K562 (cell line): ENCODE measurements at regions not wholly inside any gene's neighbourhood (a gene's known extent, or its start where the extent isn't known, plus 50 kb on each side); places are given as distances from the start of the nearest gene placed in this dataset.

Experiments used
- ATAC-seq: fragments of 200-7000 bp; cut with Tn5 transposase; 3 replicates; pipeline ENCODE4 v1.9.1; 2020; ENCODE audit warnings: moderate library complexity
- BruUV-seq: library from RNA; stranded (reverse); fragments of 400-500 nt; replicated peaks from 2 replicates; lab custom pipeline; 2021; lab: Mats Ljungman, UMichigan
- CTCF ChIA-PET: fragments of 300-600 bp; formaldehyde crosslinking; extraction: SDS; loops from one replicate; lab custom pipeline; 2021; ENCODE audit warnings: low intra/inter-chr PET ratio; lab: Yijun Ruan, JAX
- POLR2A ChIA-PET: fragments of 300-600, 350-650 bp; sonication (Branson Sonifier 250); formaldehyde crosslinking; extraction: SDS; loops from one replicate; lab custom pipeline; 2021; ENCODE audit warnings: antibody characterized with exemption, inconsistent platforms; lab: Yijun Ruan, JAX
- DNase-seq, 4 experiments: peaks; one replicate each; pipeline versions ENCODE4 v3.0.0 to v3.0.0-alpha.2; 2011 to 2018; ENCODE audit warnings: low spot score in 3 of 4, mixed read lengths in 3 of 4; ENCODE audit errors: extremely low read depth in 1 of 4
- FAIRE-seq: peaks from 2 replicates; lab custom pipeline; 2011; peaks lifted over from hg19 to GRCh38; lab: Jason Lieb, UNC
- H2AFZ ChIP-seq: 2 replicates; pipeline ENCODE4 v1.6.0; 2011; ENCODE audit warnings: low read depth, low read length, control low read depth, inconsistent platforms
- H3K27ac ChIP-seq: fragments of 200-600 bp; 3 replicates; pipeline ENCODE4 v1.8.0; 2011; ENCODE audit warnings: low read depth, mild to moderate bottlenecking, control low read depth, inconsistent platforms, low read length, moderate library complexity, mixed read lengths; ENCODE audit errors: extremely low read depth
- H3K27me3 ChIP-seq, 2 experiments: fragments of 300-600 bp in 1 of 2; 2 replicates in 1 of 2; 3 replicates in 1 of 2; pipeline versions ENCODE4 v1.6.0 to v1.8.0; 2011; ENCODE audit warnings: inconsistent platforms in 2 of 2, low read length in 2 of 2, mild to moderate bottlenecking in 1 of 2, mixed read lengths in 1 of 2, moderate library complexity in 1 of 2; ENCODE audit not compliant: control insufficient read depth in 2 of 2, insufficient read depth in 2 of 2
- H3K36me3 ChIP-seq: fragments of 300-600 bp; 3 replicates; pipeline ENCODE4 v1.8.0; 2011; ENCODE audit warnings: mild to moderate bottlenecking, low read length, inconsistent platforms; ENCODE audit not compliant: control insufficient read depth, insufficient read depth
- H3K4me1 ChIP-seq, 2 experiments: fragments of 200-600 bp in 1 of 2; replicated peaks in 1 of 2; 2 replicates in 1 of 2; 3 replicates in 1 of 2; pipeline versions ENCODE4 v1.5.1 to v1.8.0; 2011; ENCODE audit warnings: inconsistent platforms in 2 of 2, low read length in 2 of 2, mild to moderate bottlenecking in 1 of 2, mixed read lengths in 1 of 2, moderate library complexity in 1 of 2; ENCODE audit not compliant: control insufficient read depth in 2 of 2, insufficient read depth in 2 of 2
- H3K4me2 ChIP-seq: 2 replicates; pipeline ENCODE4 v1.6.1; 2011; ENCODE audit warnings: low read length, control low read depth, inconsistent platforms, mixed read lengths; ENCODE audit not compliant: insufficient read depth
- H3K4me3 ChIP-seq: fragments of 200-600 bp; sonication (generic), shearing (Covaris generic); 2 replicates; pipeline ENCODE4 v1.5.1; 2016; ENCODE audit warnings: control low read depth, inconsistent platforms
- H3K79me2 ChIP-seq: fragments of 200-600 bp; 3 replicates; pipeline ENCODE4 v1.8.0; 2011; ENCODE audit warnings: low read length, inconsistent platforms; ENCODE audit not compliant: control insufficient read depth, insufficient read depth
- H3K9ac ChIP-seq, 2 experiments: 2 replicates each; pipeline versions ENCODE4 v1.6.0 to v1.6.1; 2011; ENCODE audit warnings: low read depth in 2 of 2, low read length in 2 of 2, control low read depth in 1 of 2, inconsistent platforms in 1 of 2, mild to moderate bottlenecking in 1 of 2, mixed read lengths in 1 of 2; ENCODE audit not compliant: insufficient read depth in 1 of 2
- H3K9me1 ChIP-seq: one replicate; pipeline ENCODE4 v1.6.0; 2011; ENCODE audit warnings: inconsistent platforms, mild to moderate bottlenecking, low read length, moderate library complexity; ENCODE audit not compliant: control insufficient read depth, insufficient read depth
- H3K9me3 ChIP-seq: replicated peaks from 2 replicates; pipeline ENCODE4 v1.5.1; 2011; ENCODE audit warnings: low read depth, low read length, inconsistent platforms; ENCODE audit not compliant: control insufficient read depth, insufficient read depth
- H4K20me1 ChIP-seq: replicated peaks from 2 replicates; pipeline ENCODE4 v1.6.1; 2011; ENCODE audit warnings: low read length, inconsistent platforms, mixed read lengths; ENCODE audit not compliant: control insufficient read depth, insufficient read depth
- ATF3 ChIP-seq, 2 experiments: fragments of 450-650 bp in 1 of 2; sonication (generic) in 1 of 2; formaldehyde crosslinking in 1 of 2; IDR thresholded peaks in 1 of 2; conservative IDR thresholded peaks in 1 of 2; 2 replicates each; pipeline versions ENCODE4 v1.6.1 to v1.8.1; 2016 to 2023; ENCODE audit warnings: mild to moderate bottlenecking in 2 of 2, moderate library complexity in 2 of 2, inconsistent platforms in 1 of 2, missing genetic modification reagents in 1 of 2
- MBD1 ChIP-seq: fragments of 250-450 bp; sonication (Bioruptor Pico); IDR thresholded peaks from 2 replicates; pipeline ENCODE4 v1.8.0; 2022; ENCODE audit warnings: inconsistent platforms
- PRMT5 ChIP-seq: sonication (generic); formaldehyde crosslinking; IDR thresholded peaks from 2 replicates; pipeline ENCODE4 v1.5.0; 2020; ENCODE audit warnings: missing genetic modification reagents
- TCF7 ChIP-seq: sonication (generic); IDR thresholded peaks from 2 replicates; pipeline ENCODE4 v1.6.1; 2016; ENCODE audit warnings: antibody characterized with exemption, borderline replicate concordance
- WGBS: fragments of 100-300 bp; shearing (Covaris generic); methylation state at CpG from one replicate; pipeline ENCODE4 v1.1.6; 2016; ENCODE audit warnings: low coverage, mixed read lengths; ENCODE audit not compliant: insufficient coverage; ENCODE audit errors: missing lambda C conversion rate; 5-methylcytosine and 5-hydroxymethylcytosine counted together
- in situ Hi-C: fragments of 300-500 bp; cut with MboI; formaldehyde crosslinking; loops from 4 replicates; pipeline ENCODE4 v1.15.0; 2018; ENCODE audit warnings: inconsistent platforms, mixed read lengths
- intact Hi-C: fragments of 100-400 bp; cut with micrococcal nuclease; formaldehyde crosslinking; loops from 2 replicates; pipeline ENCODE4 v1.14.2; 2022

GRCh38 chr10:31116226-31116625, 84.6 kb upstream of the ZNF438 start:
- TF ChIP-seq MBD1 (CRISPR knock-in tag) (no peak), TCF7 (no peak), PRMT5 (no peak), ATF3 (IDR thresholded peaks at IDR 0.05) (no peak), ATF3 (CRISPR knock-in tag; conservative IDR thresholded peaks at IDR 0.05) (no peak)
- TF ChIP-seq, all 486 proteins: peak for 0
- ChIA-PET CTCF (no interaction called here), POLR2A (interaction anchor here (0.6 kb wide), 1 partner anchor 124 kb away, joined by 4 read pairs; no protein-coding TSS in a partner anchor)
- Histone ChIP-seq H3K27ac (no peak overlapping the region), H3K36me3 (no peaks in the 10 kb centered on the region), H3K9ac (no peak overlapping the region), H3K79me2 (no peaks in the 10 kb centered on the region), H3K4me3 (no peak overlapping the region), H3K9me1 (no peaks in the 10 kb centered on the region), H3K4me2 (no peak overlapping the region), H2AFZ (no peak overlapping the region), H3K9me3 (no peaks in the 10 kb centered on the region), H3K4me1 (no peaks in the 10 kb centered on the region), H3K27me3 (peaks cover 0 to 12% of the 10 kb centered on the region in 2 experiments; a peak in 1 of 5 replicates), H4K20me1 (no peaks in the 10 kb centered on the region)
- DNase-seq (no peak), FAIRE-seq (no peak), ATAC-seq (no peak)
- intact Hi-C loops, result no loop called here
- in situ Hi-C loops, result no loop called here
- 2% methylated on average over 6 of the region's 6 CpGs for WGBS
- no TSS peak for BruUV-seq
